H4 (cell line): ENCODE measurements at regions not wholly inside any gene's neighbourhood (a gene's known extent, or its start where the extent isn't known, plus 50 kb on each side); places are given as distances from the start of the nearest gene placed in this dataset.

Experiments
- DNase-seq: peaks from one replicate; pipeline ENCODE4 v3.0.0-alpha.2; 2015; ENCODE audit warnings: low spot score

DNA sequence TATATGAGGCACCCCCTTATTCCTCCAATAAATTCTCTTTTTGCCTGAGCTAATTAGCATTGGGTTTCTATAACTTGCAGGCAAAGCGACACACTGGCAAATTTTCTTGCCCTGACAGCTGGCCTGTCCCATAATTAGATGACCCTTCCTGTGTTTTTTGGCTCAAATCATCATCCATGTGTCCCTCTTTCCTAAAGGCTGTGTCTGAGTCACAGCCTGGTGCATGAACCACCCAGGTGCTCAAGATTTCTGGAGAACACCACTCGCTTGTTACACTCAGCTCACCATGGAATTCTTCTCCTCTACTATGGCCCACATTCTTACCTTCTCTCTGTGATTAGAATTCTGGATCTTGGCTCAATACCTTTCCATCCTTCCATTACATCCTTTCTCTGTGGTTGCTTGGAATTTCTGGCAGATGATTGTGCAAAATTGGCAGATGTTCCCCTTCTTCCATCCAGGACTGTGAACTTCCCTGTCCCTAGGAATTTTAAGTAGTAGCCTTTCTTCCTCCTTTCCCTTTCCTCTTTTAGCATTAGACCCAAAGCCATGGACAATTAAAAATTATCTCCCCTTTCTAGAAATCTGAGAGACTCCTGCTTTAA lies 116.0 kb upstream of the ANKRD1 start:
- DNase-seq, result no peak

DNA sequence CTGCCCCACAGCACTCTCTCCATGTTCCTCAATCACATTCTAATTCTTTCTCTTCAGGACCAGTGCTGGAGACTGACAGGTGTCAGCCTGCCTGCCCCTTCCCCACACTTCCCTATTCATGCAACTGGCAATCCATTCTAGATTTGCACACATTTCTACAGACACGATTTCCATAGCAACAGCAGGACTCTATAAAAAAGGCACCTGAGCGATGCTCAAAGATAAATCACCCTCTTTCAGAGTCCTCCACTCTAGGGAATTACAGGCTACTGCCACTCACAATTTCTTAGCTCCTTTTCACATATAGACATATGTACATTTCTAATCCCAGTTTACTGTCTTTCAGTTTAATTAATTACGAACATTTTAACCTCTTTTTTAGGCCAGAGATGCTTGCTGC lies 118.1 kb upstream of the ANKRD1 start:
- no peak for DNase-seq

DNA sequence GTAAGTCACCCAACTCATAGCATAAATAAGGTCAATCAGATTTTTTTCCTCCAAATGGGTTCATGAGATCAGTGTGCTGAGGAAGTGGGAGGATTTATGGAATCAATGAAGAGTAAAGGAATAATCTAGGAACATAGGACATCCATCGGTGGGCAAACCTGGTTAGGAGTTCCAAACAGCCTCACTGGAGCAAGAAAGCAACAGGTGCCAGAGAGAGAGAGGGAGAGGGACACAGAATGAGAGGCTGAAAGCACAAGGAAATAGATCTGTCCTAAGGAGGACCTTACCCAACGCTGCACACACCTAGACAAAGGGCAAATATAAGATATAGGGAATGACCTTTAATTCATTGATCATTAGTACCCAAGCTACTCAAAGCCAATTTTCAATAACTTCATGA lies 119.5 kb upstream of the ANKRD1 start:
- no peak for DNase-seq

DNA sequence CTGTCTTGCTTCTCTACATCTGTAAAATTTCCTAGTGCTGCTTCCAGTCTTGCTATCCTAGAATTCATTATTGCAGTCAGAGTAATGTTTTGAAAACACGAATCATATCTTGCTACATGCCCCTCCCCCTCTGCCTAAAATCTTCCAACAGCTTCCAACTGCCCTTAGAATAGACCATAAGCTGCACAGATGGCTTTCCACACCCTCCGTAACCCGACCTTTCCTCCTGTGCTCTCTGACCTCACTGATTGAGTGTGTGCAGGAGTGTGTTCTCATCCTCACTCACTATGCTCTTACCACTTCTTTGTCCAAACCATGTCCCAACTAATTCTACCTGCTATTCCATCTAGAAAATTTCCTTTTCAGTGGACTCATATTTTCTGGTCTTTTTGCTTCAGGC lies 121.2 kb upstream of the ANKRD1 start:
- DNase-seq, result no peak

DNA sequence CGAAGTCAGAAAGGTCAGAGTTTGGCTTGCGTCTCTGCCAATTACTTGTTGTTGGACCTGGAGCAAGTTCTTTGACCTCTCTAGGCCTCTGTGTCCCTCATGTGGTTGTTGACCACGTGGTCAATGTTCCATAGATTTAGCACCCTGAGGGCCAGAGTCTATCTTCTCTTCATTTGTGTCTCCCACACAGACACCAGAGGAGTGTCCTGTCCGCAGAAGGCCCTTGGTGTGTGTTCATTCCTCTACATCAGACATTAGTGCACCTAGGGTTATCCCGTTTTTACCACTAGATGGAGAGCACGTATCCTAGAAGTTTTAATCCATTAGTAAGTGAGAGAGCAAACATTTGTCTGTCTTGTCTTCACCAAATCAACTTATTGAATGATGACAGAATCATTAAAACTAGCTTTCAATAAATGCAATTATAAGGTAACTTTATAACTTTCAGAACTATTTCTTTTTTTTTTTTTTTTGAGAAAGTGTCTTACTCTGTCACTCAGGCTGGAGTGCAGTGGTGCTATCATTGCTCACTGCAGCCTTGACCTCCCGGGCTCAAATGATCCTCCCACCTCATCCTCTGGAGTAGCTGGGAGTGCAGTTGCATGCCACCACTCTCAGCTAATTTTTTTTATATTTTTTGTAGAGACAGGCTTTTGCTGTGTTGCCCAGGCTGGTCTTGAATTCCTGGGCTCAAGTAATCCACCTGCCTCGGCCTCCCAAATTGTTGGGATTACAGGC lies 122.5 kb upstream of the ANKRD1 start:
- peak; percentile 25 for DNase-seq

DNA sequence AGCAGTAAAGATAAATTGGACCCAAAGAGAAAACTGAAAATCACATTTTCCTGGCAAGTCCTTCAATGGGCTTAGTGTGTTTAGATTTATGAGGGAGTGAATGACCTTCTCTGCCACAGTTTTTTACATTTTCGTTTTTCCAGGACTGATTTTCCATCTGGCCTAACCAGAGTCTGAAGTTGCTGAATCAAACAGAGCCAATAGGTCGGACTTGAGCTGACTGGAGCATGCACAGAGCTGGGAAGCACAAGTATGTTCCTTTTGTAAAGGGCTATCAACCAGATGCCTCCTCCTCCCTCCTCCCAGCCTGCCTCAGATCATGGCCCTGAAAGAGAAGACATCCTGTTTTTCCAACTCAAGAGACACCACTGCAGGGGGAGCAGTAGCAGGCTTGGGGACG lies 126.0 kb upstream of the ANKRD1 start:
- no peak for DNase-seq

DNA sequence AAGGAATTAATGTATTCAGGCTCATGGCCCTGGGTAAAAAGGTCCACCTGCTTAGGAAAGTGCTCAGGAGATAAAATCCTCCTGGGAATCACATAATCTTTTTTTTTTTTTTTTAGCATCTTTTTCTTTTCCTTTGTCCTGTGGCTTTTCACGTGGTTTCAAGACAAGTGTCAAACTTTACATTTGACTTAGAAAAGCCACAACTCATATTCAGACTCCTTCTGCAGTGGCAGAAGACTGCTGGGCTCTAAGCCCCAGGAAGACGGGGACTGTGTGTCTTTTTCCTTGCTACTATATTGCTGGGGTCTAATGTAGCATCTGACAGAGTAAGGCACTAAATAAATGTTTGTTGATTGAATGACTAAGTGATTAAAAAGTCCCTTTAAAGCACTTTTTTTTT lies 127.5 kb upstream of the ANKRD1 start:
- DNase-seq, result no peak

DNA sequence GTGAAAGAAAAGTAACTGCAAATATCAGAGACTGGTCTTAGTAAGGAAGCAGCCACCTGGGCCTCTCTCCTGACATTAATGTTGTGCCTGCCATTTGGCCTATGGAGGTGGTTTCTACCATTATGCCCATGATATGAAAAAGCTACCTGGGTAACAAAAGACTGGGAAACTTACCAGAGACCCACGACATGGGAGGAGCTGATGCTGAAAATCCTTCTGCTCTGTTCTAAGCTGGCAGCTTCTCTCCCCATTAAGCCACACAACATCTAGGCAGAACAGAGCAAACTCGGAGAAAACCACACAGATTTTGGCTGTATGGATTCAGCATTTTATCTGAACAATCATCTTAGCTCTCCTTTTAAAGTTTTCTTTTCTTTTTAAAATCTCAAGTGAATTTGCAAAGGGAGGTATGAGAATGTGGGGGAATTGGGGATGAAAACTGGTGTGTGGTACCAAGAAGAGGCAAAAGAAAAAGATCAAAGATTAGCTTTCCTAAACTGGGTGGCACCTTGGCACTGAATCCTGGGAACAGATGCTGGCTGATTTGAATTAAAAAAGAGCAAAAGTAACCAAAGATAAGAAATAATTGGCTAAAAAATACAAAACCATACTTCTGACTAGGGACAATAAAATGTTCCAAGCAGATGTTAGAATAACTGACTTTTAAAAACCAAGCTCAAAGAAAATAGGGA lies 128.6 kb upstream of the ANKRD1 start:
- DNase-seq, result no peak

DNA sequence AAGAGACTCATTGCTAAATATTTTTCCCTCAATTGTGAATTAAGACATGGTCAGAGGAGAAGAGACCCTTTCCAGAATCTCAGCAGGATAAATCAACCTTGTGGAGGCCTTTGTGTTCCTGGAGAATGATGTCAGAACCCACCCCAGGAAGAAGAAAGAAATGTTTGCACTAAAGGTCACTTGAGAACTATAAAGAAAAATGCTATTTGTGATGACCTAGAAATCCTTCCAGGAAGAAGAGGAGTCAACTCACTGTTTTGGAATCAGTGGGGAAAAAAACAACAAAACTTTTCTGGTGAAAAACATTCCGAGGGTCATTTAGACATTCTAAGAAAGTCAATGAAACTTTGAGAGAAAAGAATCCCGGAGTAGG lies 129.1 kb upstream of the ANKRD1 start:
- DNase-seq, result no peak

DNA sequence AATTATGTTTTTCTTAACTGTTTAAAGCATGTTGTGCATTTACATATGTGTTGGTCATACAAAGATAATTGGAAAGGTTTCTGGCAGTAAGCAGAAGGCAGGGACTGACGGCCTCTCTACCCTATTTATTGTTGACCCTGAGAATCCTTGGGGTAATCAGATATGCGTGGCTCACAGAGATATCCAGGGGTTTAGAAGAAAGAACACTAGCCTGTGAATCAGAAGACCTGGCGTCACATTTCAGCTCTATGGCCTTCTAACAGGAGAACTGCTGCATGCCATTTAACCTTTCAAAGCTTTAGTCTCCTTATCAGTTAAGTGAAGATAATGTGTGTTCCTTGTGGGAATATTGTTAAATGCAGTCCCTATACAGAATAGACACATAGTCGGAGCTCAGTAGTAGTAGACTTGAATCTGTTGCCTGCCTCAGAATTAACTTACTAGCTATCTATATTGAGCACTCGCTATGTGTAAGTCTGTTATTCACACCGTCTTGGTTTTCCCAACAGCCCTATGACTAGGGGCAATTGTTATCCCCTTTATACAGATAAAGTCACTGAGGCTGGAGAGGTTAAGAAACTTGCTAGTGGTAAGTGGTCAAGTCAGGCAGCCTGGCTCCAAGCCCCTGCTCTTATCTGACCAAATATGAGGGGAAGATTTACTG lies 129.6 kb upstream of the ANKRD1 start:
- no peak for DNase-seq

DNA sequence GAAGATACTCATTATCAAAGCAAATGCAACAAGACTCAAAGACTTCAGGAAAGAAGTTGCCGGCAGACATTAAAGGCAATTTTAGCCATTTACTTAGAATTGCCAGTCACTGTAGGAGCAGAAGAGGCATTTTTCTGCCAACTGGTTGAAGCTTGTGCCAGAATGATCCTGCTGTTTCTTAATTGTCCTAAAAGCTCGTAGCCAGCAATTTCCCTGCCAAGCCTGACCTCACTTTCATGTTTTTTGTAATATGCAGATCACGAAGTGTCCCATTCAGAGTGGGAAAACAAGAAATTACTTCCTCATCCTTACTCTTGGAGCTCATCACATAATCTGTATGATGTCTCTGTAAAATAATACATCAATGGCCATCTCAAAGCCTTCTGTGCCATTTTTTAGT lies 130.9 kb upstream of the ANKRD1 start:
- no peak for DNase-seq

DNA sequence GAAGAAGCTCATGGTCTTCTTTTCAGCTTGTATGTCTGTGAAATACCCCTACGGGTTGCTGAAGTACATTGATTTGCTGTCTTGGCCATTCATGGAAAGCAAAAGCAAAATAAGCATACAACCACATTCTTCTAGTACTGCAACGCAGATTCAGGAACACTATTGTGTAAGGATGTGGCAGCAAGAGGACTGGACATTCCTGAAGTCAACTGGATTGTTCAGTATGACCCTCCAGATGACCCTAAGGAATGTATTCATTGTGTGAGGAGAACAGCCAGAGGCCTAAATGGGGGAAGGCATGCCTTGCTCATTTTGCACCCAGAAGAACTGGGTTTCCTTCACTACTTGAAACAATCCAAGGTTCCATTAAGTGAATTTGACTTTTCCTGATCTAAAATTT lies 133.4 kb upstream of the ANKRD1 start:
- no peak for DNase-seq

DNA sequence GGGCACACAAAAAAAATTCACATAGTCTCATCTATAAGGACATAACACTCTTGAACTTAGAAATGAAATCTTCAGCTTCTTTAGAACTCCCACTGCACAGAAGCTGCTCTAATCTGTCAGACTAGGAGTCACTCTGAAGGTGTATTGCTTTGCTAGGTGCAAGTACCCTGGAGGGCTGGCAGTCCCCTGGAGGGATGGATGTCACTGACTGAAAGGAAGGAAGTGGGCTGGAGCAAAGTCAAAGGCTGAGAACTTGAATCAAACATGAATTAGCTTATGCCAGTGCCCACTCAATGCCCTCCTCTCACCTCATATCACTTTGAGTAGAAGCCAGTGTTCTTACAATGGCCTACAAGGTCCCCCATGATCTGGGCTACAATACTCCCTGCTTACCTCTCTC lies 140.3 kb upstream of the ANKRD1 start:
- no peak for DNase-seq

DNA sequence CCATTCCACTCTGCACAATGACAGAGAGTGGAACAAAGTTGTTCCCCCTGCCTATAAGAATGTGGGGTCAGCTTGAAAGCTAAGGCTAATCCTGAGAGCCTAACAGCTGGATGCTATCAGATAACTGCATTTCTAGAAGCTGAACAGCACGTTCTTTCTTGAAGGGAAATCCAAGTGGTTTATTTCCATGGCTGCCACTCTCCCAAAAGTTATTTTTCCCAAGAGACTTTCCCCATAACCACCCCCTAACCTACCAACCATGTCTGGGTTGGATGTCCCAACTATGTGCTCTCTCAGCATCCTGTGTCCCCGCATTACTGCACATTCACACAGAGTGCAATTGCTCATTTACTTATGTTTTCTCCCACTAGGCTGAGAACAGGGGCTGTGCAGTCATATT lies 140.7 kb upstream of the ANKRD1 start:
- DNase-seq, result no peak

DNA sequence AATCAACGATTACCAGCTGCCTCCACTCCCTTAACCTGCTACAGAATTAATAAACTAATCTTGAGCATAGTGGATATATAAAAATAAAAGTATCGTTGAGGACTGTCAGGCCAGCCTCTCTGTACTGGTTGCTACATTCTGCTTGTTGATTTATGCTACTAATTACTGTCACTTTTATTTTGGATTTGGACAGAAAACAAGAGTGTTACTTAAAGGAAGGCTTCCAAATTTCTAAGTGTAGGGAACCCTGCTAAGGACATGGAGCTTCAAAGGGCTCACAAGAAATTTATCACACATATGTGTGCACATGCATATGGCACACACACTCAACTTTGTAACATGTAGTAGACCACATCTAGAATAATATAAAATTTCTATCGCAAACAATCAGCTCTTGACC lies 141.2 kb upstream of the ANKRD1 start:
- no peak for DNase-seq

DNA sequence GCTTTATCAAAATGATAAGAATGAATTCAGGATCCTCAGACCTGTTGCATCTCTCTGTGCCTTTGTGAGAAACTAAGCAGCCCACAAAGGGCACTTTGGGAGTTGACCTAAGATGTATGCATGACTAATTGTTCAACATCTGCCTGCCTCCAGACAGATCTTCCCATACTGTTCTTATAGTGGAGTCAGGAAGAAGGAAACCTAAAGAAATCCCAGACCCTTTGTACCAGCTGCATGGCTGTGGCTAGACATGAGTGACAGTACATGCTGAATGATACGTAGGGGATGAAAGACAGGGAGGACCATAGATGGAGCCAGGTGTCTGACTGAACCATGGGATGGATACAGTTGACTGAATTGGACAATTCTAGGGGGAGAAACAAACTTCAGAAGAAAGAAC lies 148.7 kb upstream of the PCGF5 start:
- DNase-seq, result no peak

DNA sequence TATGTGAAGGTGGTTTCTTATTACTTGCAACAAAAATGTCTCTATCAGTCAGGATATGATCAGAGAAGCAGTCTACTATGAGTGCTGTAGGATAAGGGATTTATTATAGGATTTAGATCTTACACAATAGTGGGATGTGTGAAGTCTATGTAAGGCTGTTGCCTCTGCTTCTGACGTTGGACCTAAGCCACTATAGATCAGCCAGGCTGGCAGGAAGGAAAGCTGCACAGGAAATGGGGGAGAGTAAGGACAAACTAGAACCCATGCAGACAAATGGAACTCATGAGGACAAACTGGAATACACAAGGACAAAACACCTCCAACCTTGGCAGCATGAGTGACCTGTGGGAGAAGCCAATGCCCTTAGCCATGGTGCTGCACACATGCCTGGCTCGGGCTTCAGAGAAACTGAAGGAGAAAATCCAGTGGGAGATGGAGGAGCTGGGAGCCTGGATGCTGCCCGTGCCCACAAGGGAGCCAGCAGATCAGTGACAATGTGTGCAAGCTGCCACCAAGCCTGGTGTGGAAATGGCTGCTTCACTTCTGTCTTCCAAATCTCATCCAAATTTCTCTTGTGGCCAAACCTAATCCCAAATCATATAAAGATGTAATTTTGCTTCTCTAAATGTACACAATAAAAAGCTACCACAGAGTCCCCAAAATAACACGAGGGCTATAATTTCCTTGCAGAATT lies 147.0 kb upstream of the PCGF5 start:
- no peak for DNase-seq

DNA sequence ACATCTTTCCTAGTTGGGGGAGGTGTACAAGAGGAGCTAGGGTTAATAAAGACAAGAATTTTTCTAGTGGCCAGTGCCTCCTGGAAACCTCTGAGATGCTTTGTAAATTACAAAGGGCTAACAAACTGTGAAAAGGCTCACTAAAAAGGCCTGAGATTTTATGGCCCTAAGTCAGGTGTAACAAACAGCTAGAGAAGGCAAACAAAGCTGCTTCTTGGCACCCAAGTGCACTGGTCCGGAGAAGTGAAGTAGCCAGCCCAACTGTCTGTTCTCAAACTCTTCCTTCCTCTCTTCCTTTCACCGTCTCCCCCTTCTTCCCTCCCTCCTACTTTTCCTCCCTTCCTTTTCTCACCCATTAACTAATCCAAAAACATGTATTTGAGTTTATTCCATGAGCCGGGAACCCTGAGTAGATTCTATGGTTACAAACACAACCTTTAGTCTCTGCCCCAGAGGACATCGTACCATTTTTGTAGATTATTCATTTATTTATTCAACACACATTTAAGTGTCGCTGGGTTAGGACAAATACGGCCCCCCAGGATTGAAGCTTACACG lies 143.4 kb upstream of the PCGF5 start:
- DNase-seq, result no peak

DNA sequence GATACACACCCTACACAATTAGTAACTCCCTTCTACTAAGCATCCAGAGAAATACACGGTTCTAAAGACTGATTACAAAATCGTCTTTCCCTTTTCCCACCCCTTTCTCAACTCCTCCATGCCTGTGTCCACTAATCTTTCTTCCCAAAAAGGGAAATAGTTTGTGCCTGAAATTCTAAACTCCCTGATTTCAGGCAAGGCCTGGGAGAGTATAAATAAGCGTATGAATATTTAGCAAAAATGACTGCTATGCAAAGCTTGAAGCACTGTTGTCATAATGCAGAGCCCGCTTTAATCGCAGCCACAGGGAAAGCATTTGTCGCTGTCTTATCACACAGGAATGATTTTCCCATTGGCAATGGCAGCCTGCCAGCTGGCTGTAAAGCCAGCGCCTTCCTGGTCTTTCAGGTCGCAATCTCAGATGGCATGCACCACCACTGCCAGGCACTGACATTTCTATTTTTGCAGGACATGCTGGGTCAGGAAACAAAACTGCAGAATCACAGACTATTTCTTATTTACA lies 142.9 kb upstream of the PCGF5 start:
- peak; percentile 54 for DNase-seq

DNA sequence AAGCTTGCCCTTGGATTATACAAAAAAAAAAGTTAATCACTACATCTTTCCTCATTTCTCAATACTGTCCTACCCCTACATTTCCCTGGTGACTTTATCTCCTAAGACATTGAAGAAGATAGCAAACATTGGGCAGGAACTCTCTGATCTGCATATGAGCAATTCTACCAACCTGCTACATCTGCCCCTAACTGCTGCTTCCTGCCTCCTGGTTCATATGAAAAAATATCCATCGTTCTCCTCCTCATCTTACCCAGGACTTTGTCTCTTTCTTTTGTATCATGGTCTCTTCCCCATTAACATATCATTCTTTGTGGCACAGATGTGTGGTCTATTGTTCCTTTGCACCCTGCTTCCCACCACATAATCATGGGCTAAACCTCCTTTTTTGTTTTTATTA lies 139.7 kb upstream of the PCGF5 start:
- DNase-seq, result no peak

DNA sequence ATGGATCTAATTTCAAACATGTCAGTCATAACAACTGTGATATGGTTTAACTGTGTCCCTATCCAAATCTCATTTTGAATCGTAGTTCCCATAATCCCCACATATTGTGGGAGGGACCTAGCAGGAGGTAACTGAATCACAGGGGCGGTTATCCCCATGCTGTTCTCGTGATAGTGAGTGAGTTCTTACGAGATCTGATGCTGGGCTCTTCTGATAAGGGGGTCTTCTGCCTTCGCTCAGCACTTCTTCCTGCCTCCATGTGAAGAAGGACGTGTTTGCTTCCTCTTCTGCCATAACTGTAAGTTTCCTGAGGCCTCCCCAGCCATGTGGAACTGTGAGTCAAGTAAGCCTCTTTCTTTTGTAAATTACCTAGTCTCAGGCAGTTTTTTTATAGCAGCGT lies 138.0 kb upstream of the PCGF5 start:
- no peak for DNase-seq
